VCaP (cell line): ENCODE measurements at regions not wholly inside any gene's neighbourhood (a gene's known extent, or its start where the extent isn't known, plus 50 kb on each side); places are given as distances from the start of the nearest gene placed in this dataset.
"Not testable (repeated sequence)": the region's sequence is repeated elsewhere in the genome, so short reads cannot be mapped to it uniquely, and the experiment has no call there.

Experiments
- H3K27ac ChIP-seq: fragments of 450-650 bp; 2 replicates; pipeline ENCODE4 v1.5.1; 2017
- CTCF ChIP-seq: fragments of 450-650 bp; conservative IDR thresholded peaks from 2 replicates; pipeline ENCODE4 v1.5.1; 2017; ENCODE audit warnings: mild to moderate bottlenecking, moderate library complexity

DNA sequence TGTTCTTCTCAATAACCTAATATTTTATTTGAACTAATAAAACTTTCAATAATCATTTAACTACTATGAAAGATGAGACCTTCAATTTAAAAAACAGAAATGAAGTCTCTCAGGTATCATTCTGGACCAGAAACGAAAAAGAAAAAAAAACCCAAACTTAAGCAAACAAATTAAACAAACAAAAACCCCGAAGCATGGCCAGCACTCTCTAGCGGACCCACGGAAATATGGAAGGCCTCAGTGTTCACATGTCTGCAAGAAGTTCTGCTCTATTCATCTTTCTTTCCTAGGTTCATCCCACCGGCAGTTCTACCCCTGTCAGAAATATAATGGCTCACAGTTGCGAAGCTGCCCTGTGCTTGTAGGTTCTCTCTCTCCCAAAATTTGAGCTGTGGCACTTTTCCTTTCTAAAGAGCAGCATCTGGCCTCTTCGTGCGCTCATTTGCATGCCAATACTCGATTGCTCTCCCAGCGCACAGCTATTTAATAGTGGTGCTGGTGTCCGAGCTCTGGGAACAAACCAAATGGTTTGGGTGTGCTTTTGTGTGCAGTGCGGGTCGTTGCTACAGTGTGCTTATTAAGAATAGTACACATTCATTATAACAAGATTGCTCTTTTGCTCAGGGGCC is 129.0 kb upstream of the ZEB2 start:
- no peak overlapping the region for H3K27ac ChIP-seq
- no peak for TF ChIP-seq CTCF

- TF ChIP-seq CTCF, result no peak
- peak overlapping the region; percentile 30; the same call in 1 of the 2 replicates for H3K27ac ChIP-seq
These were observed 125.3 kb upstream of the ZEB2 start for GRCh38 chr2:144645083-144645778.

GRCh38 chr2:144644549-144644948 is 124.6 kb upstream of the ZEB2 start:
- TF ChIP-seq CTCF, result no peak
- H3K27ac ChIP-seq, result peak overlapping the region; percentile 30; the same call in 1 of the 2 replicates

DNA sequence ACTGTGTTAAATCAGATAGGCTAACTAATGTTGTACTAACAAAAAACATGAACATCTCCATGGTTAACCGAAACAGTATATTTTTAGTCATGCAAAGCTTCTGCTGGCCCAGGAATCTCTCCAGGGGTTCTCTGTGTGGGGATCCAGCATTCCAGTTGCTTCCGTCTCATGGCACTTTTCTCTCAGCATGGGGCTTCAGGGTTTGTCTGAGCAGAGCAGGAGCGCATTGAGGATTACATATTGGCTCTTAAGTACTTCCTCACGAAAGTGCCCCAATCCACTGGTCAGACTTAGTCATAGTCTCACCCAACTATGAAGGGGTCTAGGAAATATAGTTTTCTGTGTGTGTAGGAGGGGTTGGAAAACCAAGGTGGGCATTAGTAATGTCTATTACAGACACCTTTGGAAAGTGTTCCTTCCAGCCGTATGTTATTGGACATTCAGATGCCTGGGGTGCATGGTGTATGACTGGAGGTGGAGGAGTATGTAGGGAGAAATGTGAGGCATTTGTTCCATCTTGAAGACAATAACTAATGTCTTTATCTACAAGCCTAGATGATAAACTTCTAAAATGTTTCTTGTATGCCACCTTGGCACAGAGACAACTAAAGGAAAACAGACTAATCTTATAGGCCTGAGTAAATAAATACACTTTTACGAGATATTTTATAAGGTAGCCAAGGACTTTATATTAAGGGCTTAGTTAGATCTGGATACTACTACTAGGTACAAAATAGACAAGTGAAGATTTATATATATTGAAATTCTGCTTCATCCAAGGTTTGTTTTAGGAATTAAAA is 123.8 kb upstream of the ZEB2 start:
- TF ChIP-seq CTCF, result no peak
- peak overlapping the region; percentile 30; the same call in 1 of the 2 replicates for H3K27ac ChIP-seq

DNA sequence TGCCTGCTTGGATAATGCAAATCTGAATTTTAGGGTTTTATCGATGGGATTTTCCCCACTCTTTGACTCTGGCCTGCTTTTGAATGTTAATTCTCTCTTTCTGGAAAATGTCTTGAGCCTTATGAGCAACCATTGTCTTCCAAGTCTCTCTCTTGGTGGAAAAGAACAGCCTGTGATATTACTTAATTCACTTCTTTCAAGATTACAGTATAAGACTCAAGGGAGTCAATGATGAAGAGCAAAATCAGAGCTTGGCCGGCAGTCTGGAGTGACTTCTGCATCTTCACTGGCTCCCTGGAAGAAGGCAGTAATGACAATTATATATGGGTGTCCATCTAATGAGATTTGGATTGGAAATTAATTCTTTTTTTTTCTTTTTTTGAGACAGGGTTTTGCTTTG is 122.9 kb upstream of the ZEB2 start:
- no peak overlapping the region for H3K27ac ChIP-seq
- TF ChIP-seq CTCF, result no peak

- H3K27ac ChIP-seq, result no peak overlapping the region
- TF ChIP-seq CTCF, result no peak
These were observed 122.2 kb upstream of the ZEB2 start for GRCh38 chr2:144642131-144642530.

DNA sequence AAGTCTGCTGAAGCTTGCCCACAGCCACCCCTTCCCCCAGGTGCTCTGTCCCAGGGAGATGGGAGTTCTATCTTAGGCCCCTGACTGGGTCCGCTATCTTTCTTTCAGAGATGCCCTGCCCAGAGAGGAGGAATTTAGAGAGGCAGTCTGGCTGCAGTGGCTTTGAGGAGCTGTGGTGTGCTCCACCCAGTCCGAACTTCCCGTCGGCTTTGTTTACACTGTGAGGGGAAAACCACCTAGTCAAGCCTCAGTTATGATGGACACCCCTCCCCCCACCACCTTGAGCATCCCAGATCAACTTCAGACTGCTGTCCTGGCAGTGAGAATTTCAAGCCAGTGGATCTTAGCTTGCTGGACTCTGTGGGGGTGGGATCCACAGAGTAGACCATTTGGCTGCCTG is 118.3 kb upstream of the ZEB2 start:
- H3K27ac ChIP-seq, result not testable (repeated sequence)

GRCh38 chr2:144636860-144637259 is 116.9 kb upstream of the ZEB2 start:
- H3K27ac ChIP-seq, result not testable (repeated sequence)
